ENCODE measurements at regions not wholly inside any gene's neighbourhood (a gene's known extent, or its start where the extent isn't known, plus 50 kb on each side); places are given as distances from the start of the nearest gene placed in this dataset.

- no peak for DNase-seq
- in situ Hi-C loops (cut with HindIII; ENCODE audit: low pct_ligation_motif_present, low pct_unique_long_range_greater_than_20kb, low sequenced_read_pairs), result no loop called here
Measured at GRCh38 chr3:194245474-194245873, 105.7 kb downstream of the CPN2 start.

GRCh38 chr3:194245975-194246561, 105.1 kb downstream of the CPN2 start:
- in situ Hi-C loops (cut with HindIII; ENCODE audit: low pct_ligation_motif_present, low pct_unique_long_range_greater_than_20kb, low sequenced_read_pairs), result no loop called here
- DNase-seq, result no peak

GRCh38 chr3:194246709-194247349, 104.3 kb downstream of the CPN2 start:
- in situ Hi-C loops (cut with HindIII; ENCODE audit: low pct_ligation_motif_present, low pct_unique_long_range_greater_than_20kb, low sequenced_read_pairs), result no loop called here

GRCh38 chr3:194247350-194247740, 103.8 kb downstream of the CPN2 start:
- DNase-seq, result no peak
- in situ Hi-C loops (cut with HindIII; ENCODE audit: low pct_ligation_motif_present, low pct_unique_long_range_greater_than_20kb, low sequenced_read_pairs), result no loop called here

More at GRCh38 chr3:194246709-194247349, 104.3 kb downstream of the CPN2 start:
- DNase-seq, result no peak

GRCh38 chr3:194249323-194250097, 101.6 kb downstream of the CPN2 start:
- DNase-seq, result no peak

GRCh38 chr3:194250098-194251002, 100.8 kb downstream of the CPN2 start:
- in situ Hi-C loops (cut with HindIII; ENCODE audit: low pct_ligation_motif_present, low pct_unique_long_range_greater_than_20kb, low sequenced_read_pairs), result no loop called here
- DNase-seq, result no peak

More at GRCh38 chr3:194249323-194250097, 101.6 kb downstream of the CPN2 start:
- in situ Hi-C loops (cut with HindIII; ENCODE audit: low pct_ligation_motif_present, low pct_unique_long_range_greater_than_20kb, low sequenced_read_pairs), result no loop called here

GRCh38 chr3:194251007-194251406, 100.1 kb downstream of the CPN2 start:
- no peak for DNase-seq
- in situ Hi-C loops (cut with HindIII; ENCODE audit: low pct_ligation_motif_present, low pct_unique_long_range_greater_than_20kb, low sequenced_read_pairs), result no loop called here

GRCh38 chr3:194251461-194251860, 99.7 kb downstream of the CPN2 start:
- in situ Hi-C loops (cut with HindIII; ENCODE audit: low pct_ligation_motif_present, low pct_unique_long_range_greater_than_20kb, low sequenced_read_pairs), result no loop called here
- DNase-seq, result no peak

- no peak for DNase-seq
- in situ Hi-C loops (cut with HindIII; ENCODE audit: low pct_ligation_motif_present, low pct_unique_long_range_greater_than_20kb, low sequenced_read_pairs), result no loop called here
Measured at GRCh38 chr3:194251891-194252560, 99.1 kb downstream of the CPN2 start.

GRCh38 chr3:194253270-194253669, 97.9 kb downstream of the CPN2 start:
- no peak for DNase-seq
- in situ Hi-C loops (cut with HindIII; ENCODE audit: low pct_ligation_motif_present, low pct_unique_long_range_greater_than_20kb, low sequenced_read_pairs), result no loop called here

GRCh38 chr3:194254040-194254439, 97.1 kb downstream of the CPN2 start:
- in situ Hi-C loops (cut with HindIII; ENCODE audit: low pct_ligation_motif_present, low pct_unique_long_range_greater_than_20kb, low sequenced_read_pairs), result no loop called here

GRCh38 chr3:194255252-194256039, 95.7 kb downstream of the CPN2 start:
- no peak for DNase-seq
- in situ Hi-C loops (cut with HindIII; ENCODE audit: low pct_ligation_motif_present, low pct_unique_long_range_greater_than_20kb, low sequenced_read_pairs), result no loop called here

More at GRCh38 chr3:194254040-194254439, 97.1 kb downstream of the CPN2 start:
- no peak for DNase-seq

- DNase-seq, result no peak
- in situ Hi-C loops (cut with HindIII; ENCODE audit: low pct_ligation_motif_present, low pct_unique_long_range_greater_than_20kb, low sequenced_read_pairs), result no loop called here
Measured at GRCh38 chr3:194256040-194256945, 94.8 kb downstream of the CPN2 start.

GRCh38 chr3:194257151-194257621, 93.9 kb downstream of the CPN2 start:
- no peak for DNase-seq
- in situ Hi-C loops (cut with HindIII; ENCODE audit: low pct_ligation_motif_present, low pct_unique_long_range_greater_than_20kb, low sequenced_read_pairs), result no loop called here

GRCh38 chr3:194257916-194258668, 93.0 kb downstream of the CPN2 start:
- DNase-seq, result no peak
- in situ Hi-C loops (cut with HindIII; ENCODE audit: low pct_ligation_motif_present, low pct_unique_long_range_greater_than_20kb, low sequenced_read_pairs), result no loop called here

All from ACHN (cell line).